SK-N-SH (cell line): ENCODE measurements at regions not wholly inside any gene's neighbourhood (a gene's known extent, or its start where the extent isn't known, plus 50 kb on each side); places are given as distances from the start of the nearest gene placed in this dataset.

Source experiments
- CTCF ChIA-PET: fragments of 300-600, 350-600 bp; formaldehyde crosslinking; extraction: SDS; loops from one replicate; lab custom pipeline; 2021; lab: Yijun Ruan, JAX
- POLR2A ChIA-PET: fragments of 350-600 bp; sonication (Branson Sonifier 250); formaldehyde crosslinking; extraction: SDS; loops from one replicate; lab custom pipeline; 2020; ENCODE audit warnings: antibody characterized with exemption, inconsistent platforms; lab: Yijun Ruan, JAX
- DNase-seq: peaks from one replicate; pipeline ENCODE4 v3.0.0; 2012
- H2AFZ ChIP-seq: fragments of 200-600 bp; sonication (generic); 2 replicates; pipeline ENCODE4 v1.8.1; 2016; ENCODE audit warnings: antibody characterized with exemption, mild to moderate bottlenecking, low read depth
- H3F3A ChIP-seq: fragments of 200-600 bp; sonication (generic); replicated peaks from 2 replicates; pipeline ENCODE3; 2016; ENCODE audit warnings: antibody characterized with exemption, mild to moderate bottlenecking; ENCODE audit not compliant: insufficient read depth
- H3K27ac ChIP-seq, 2 experiments: fragments of 200-500 bp in 1 of 2; fragments of 200-600 bp in 1 of 2; sonication (Bioruptor generic) in 1 of 2; sonication (generic), shearing (Covaris generic) in 1 of 2; 2 replicates each; pipeline versions ENCODE4 v1.5.1 to v1.6.1; 2014 to 2016; ENCODE audit warnings: low read depth in 2 of 2, inconsistent platforms in 1 of 2, low read length in 1 of 2, mild to moderate bottlenecking in 1 of 2, mixed read lengths in 1 of 2
- H3K27me3 ChIP-seq: fragments of 200-600 bp; sonication (generic), shearing (Covaris generic); 2 replicates; pipeline ENCODE4 v1.6.1; 2016; ENCODE audit warnings: mixed run types; ENCODE audit not compliant: insufficient read depth
- H3K36me3 ChIP-seq, 2 experiments: fragments of 200-500 bp in 1 of 2; fragments of 200-600 bp in 1 of 2; sonication (Bioruptor generic) in 1 of 2; sonication (generic) in 1 of 2; replicated peaks in 1 of 2; 2 replicates each; pipeline versions ENCODE3 to v1.5.1; 2014 to 2016; ENCODE audit warnings: low read length in 1 of 2, mild to moderate bottlenecking in 1 of 2; ENCODE audit not compliant: insufficient read depth in 2 of 2, control insufficient read depth in 1 of 2
- H3K4me1 ChIP-seq, 2 experiments: fragments of 200-500 bp in 1 of 2; fragments of 200-600 bp in 1 of 2; sonication (Bioruptor generic) in 1 of 2; sonication (generic), shearing (Covaris generic) in 1 of 2; 2 replicates each; pipeline versions ENCODE4 v1.5.1 to v1.6.1; 2014 to 2016; ENCODE audit warnings: low read depth in 1 of 2, low read length in 1 of 2, mixed run types in 1 of 2; ENCODE audit not compliant: insufficient read depth in 2 of 2, control insufficient read depth in 1 of 2
- H3K4me2 ChIP-seq: fragments of 200-600 bp; sonication (generic), shearing (Covaris generic); 2 replicates; pipeline ENCODE4 v1.6.1; 2017; ENCODE audit warnings: mixed run types
- H3K4me3 ChIP-seq, 2 experiments: fragments of 200-500 bp in 1 of 2; fragments of 200-600 bp in 1 of 2; sonication (Bioruptor generic) in 1 of 2; sonication (generic), shearing (Covaris generic) in 1 of 2; 2 replicates each; pipeline versions ENCODE4 v1.5.1 to v1.8.1; 2014 to 2016; ENCODE audit warnings: low read depth in 2 of 2, inconsistent platforms in 1 of 2, low read length in 1 of 2, mild to moderate bottlenecking in 1 of 2, mixed read lengths in 1 of 2, moderate library complexity in 1 of 2
- H3K79me2 ChIP-seq: fragments of 200-600 bp; sonication (generic); 2 replicates; pipeline ENCODE4 v1.8.1; 2017; ENCODE audit warnings: mild to moderate bottlenecking; ENCODE audit not compliant: insufficient read depth
- H3K9ac ChIP-seq: fragments of 200-600 bp; sonication (generic); 2 replicates; pipeline ENCODE4 v1.6.1; 2017; ENCODE audit warnings: mixed run types
- H3K9me2 ChIP-seq: fragments of 200-600 bp; sonication (generic); 2 replicates; pipeline ENCODE4 v1.6.1; 2017; ENCODE audit warnings: mixed run types
- H3K9me3 ChIP-seq: fragments of 200-600 bp; sonication (generic); 2 replicates; pipeline ENCODE4 v1.6.1; 2017; ENCODE audit warnings: mixed run types, mild to moderate bottlenecking, moderate library complexity
- H4K20me1 ChIP-seq: fragments of 200-600 bp; sonication (generic); 2 replicates; pipeline ENCODE4 v1.6.1; 2017; ENCODE audit warnings: mild to moderate bottlenecking, mixed run types; ENCODE audit not compliant: insufficient read depth
- CTCF ChIP-seq: fragments of 200-600 bp; sonication (generic); IDR thresholded peaks from 2 replicates; pipeline ENCODE4 v1.6.1; 2017; ENCODE audit warnings: antibody characterized with exemption, mild to moderate bottlenecking, moderate library complexity
- EZH2phosphoT487 ChIP-seq: fragments of 200-600 bp; sonication (generic); IDR thresholded peaks from 2 replicates; pipeline ENCODE4 v1.6.1; 2017; ENCODE audit warnings: low read depth, mixed run types, mild to moderate bottlenecking, antibody characterized with exemption, moderate library complexity, borderline replicate concordance
- FOXM1 ChIP-seq: IDR thresholded peaks from 2 replicates; pipeline ENCODE4 v1.4.0; 2012; ENCODE audit warnings: low read depth, mild to moderate bottlenecking
- JUND ChIP-seq: IDR thresholded peaks from 2 replicates; pipeline ENCODE4 v1.4.0; 2012
- PBX3 ChIP-seq: IDR thresholded peaks from 2 replicates; pipeline ENCODE4; 2012
- POLR2AphosphoS5 ChIP-seq: IDR thresholded peaks from 2 replicates; pipeline ENCODE4 v1.6.1; 2012; ENCODE audit warnings: low read depth, low read length
- RFX5 ChIP-seq: IDR thresholded peaks from 2 replicates; pipeline ENCODE4 v1.6.1; 2012; ENCODE audit warnings: mild to moderate bottlenecking, improper control_type of control experiment, low read length
- SMC3 ChIP-seq: IDR thresholded peaks from 2 replicates; pipeline ENCODE4 v1.6.1; 2012; ENCODE audit warnings: low read depth, low read length, improper control_type of control experiment
- TAF1 ChIP-seq: IDR thresholded peaks from 2 replicates; pipeline ENCODE4 v1.6.1; 2012; ENCODE audit warnings: low read depth, mild to moderate bottlenecking, low read length, moderate library complexity, borderline replicate concordance
- TCF12 ChIP-seq: IDR thresholded peaks from 2 replicates; pipeline ENCODE4 v1.4.0; 2012
- WGBS: methylation state at CpG from one replicate; pipeline ENCODE4 v1.1.6; 2017; ENCODE audit warnings: low lambda C conversion rate; 5-methylcytosine and 5-hydroxymethylcytosine counted together
- TF ChIP-seq, protein P1 (sequence below): fragments of 150-350 bp; IDR thresholded peaks from 2 replicates; pipeline ENCODE4 v1.6.1; 2016; ENCODE audit warnings: mild to moderate bottlenecking, low read depth, low read length
- TF ChIP-seq, protein P2 (sequence below): IDR thresholded peaks from 2 replicates; pipeline ENCODE4 v1.4.0; 2012; ENCODE audit warnings: low read depth, borderline replicate concordance
- TF ChIP-seq, protein P3 (sequence below): fragments of 150-350 bp; IDR thresholded peaks from 2 replicates; pipeline ENCODE4 v1.6.1; 2017; ENCODE audit warnings: antibody characterized with exemption, low read length, low read depth, borderline replicate concordance
- TF ChIP-seq, protein P4 (sequence below): IDR thresholded peaks from 2 replicates; pipeline ENCODE4 v1.4.0; 2012; ENCODE audit warnings: low read depth

DNA sequence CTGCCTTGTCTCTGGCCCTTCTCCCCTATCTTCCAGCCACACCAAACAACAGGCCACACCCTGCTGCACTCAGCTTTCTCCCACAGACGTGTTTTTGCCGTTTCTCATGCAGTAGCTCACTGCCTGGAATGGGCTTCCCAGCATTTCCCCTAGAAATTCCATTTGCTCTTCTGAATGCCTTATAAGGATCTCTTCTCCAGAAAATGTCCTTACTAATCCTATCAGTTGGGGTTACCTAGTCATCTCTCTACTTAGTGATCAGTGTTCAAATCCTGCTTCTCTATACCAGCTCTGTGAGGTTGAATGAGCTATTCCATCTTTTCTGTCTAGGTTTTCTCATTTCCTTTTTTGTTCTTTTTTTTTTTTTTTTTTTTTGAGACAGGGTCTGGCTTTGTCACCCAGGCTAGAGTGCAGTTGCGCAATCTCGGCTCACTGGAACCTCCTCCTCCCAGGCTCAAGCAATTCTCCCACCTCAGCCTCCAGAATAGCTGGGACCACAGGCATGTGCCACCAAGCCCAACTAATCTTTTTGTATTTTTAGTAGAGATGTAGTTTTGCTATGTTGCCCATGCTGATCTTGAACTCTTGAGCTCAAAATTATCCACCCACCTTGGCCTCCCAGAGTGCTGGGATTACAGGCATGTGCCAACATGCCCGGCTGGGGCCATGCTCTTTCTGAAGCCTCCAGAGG is 98.2 kb upstream of the CHD2 start:
- no peak for DNase-seq
- no peaks in the 10 kb centered on the region for H3K9me2 ChIP-seq
- peak overlapping the region; percentile 51; the same call in 1 of the 2 replicates for H3K9ac ChIP-seq
- ChIA-PET POLR2A (no interaction called here), CTCF (interaction anchor here (1.0 to 2.1 kb wide), 4 partner anchors 115 to 308 kb away, joined by 3 to 6 read pairs (median 4); no protein-coding TSS in a partner anchor)
- peak overlapping the region; percentile 63 for H2AFZ ChIP-seq
- H4K20me1 ChIP-seq: no peaks in the 10 kb centered on the region
- no peaks in the 10 kb centered on the region for H3K27me3 ChIP-seq
- peaks cover 0 to 11% of the 10 kb centered on the region in 2 experiments; a peak in 2 of 4 replicates for H3K4me1 ChIP-seq
- H3F3A ChIP-seq: peaks cover 38% of the 10 kb centered on the region
- H3K9me3 ChIP-seq: no peaks in the 10 kb centered on the region
- H3K4me2 ChIP-seq: peak overlapping the region; percentile 24
- no peaks in the 10 kb centered on the region for H3K36me3 ChIP-seq
- WGBS: 78% methylated on average over 5 of the region's 5 CpGs
- TF ChIP-seq PBX3 (no peak), POLR2AphosphoS5 (no peak), CTCF (no peak), JUND (no peak), SMC3 (no peak), FOXM1 (no peak), EZH2phosphoT487 (no peak), TCF12 (no peak), RFX5 (no peak), TAF1 (no peak)
- TF ChIP-seq, protein P1, sequence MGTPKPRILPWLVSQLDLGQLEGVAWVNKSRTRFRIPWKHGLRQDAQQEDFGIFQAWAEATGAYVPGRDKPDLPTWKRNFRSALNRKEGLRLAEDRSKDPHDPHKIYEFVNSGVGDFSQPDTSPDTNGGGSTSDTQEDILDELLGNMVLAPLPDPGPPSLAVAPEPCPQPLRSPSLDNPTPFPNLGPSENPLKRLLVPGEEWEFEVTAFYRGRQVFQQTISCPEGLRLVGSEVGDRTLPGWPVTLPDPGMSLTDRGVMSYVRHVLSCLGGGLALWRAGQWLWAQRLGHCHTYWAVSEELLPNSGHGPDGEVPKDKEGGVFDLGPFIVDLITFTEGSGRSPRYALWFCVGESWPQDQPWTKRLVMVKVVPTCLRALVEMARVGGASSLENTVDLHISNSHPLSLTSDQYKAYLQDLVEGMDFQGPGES: no peak
- TF ChIP-seq, protein P2, sequence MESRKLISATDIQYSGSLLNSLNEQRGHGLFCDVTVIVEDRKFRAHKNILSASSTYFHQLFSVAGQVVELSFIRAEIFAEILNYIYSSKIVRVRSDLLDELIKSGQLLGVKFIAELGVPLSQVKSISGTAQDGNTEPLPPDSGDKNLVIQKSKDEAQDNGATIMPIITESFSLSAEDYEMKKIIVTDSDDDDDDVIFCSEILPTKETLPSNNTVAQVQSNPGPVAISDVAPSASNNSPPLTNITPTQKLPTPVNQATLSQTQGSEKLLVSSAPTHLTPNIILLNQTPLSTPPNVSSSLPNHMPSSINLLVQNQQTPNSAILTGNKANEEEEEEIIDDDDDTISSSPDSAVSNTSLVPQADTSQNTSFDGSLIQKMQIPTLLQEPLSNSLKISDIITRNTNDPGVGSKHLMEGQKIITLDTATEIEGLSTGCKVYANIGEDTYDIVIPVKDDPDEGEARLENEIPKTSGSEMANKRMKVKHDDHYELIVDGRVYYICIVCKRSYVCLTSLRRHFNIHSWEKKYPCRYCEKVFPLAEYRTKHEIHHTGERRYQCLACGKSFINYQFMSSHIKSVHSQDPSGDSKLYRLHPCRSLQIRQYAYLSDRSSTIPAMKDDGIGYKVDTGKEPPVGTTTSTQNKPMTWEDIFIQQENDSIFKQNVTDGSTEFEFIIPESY: no peak
- TF ChIP-seq, protein P3, sequence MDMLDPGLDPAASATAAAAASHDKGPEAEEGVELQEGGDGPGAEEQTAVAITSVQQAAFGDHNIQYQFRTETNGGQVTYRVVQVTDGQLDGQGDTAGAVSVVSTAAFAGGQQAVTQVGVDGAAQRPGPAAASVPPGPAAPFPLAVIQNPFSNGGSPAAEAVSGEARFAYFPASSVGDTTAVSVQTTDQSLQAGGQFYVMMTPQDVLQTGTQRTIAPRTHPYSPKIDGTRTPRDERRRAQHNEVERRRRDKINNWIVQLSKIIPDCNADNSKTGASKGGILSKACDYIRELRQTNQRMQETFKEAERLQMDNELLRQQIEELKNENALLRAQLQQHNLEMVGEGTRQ: no peak
- TF ChIP-seq, protein P4, sequence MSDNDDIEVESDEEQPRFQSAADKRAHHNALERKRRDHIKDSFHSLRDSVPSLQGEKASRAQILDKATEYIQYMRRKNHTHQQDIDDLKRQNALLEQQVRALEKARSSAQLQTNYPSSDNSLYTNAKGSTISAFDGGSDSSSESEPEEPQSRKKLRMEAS: no peak
- H3K79me2 ChIP-seq: no peaks in the 10 kb centered on the region
- H3K27ac ChIP-seq: peak overlapping the region; percentile 23 to 66; a peak in 3 of 4 replicates
- no peak overlapping the region for H3K4me3 ChIP-seq
